ENCODE measurements at regions not wholly inside any gene's neighbourhood (a gene's known extent, or its start where the extent isn't known, plus 50 kb on each side); places are given as distances from the start of the nearest gene placed in this dataset.

- TF ChIP-seq SRF (IDR thresholded peaks at IDR 0.05; ENCODE audit: low read depth in 2 of 2, low read length in 2 of 2): no peak
- TF ChIP-seq HDGF (IDR thresholded peaks at IDR 0.05): no peak
- no peak for TF ChIP-seq POLR2AphosphoS5 (IDR thresholded peaks at IDR 0.05; ENCODE audit: low read length)
- no peak for TF ChIP-seq ZNF24 (IDR thresholded peaks at IDR 0.05)
- TF ChIP-seq RELA (IDR thresholded peaks at IDR 0.05; ENCODE audit: borderline replicate concordance, partially characterized antibody): no peak
- TF ChIP-seq RBBP5 (conservative IDR thresholded peaks at IDR 0.05): no peak
- TF ChIP-seq IRF4 (IDR thresholded peaks at IDR 0.05; ENCODE audit: low read depth, low read length): no peak
- no peak for TF ChIP-seq TBL1XR1 (IDR thresholded peaks at IDR 0.05; ENCODE audit: low read depth, low read length)
- no peak for TF ChIP-seq CTCF (IDR thresholded peaks at IDR 0.05 in 2 of 3, conservative IDR thresholded peaks at IDR 0.05 in 1 of 3; ENCODE audit: control insufficient read depth in 2 of 3, extremely low read depth in 1 of 3, insufficient read depth in 1 of 3, low read depth in 3 of 3, low read length in 3 of 3)
- TF ChIP-seq ATF3 (IDR thresholded peaks at IDR 0.05; ENCODE audit: borderline replicate concordance, extremely low read depth, low read depth, low read length): no peak
- TF ChIP-seq, protein P1, sequence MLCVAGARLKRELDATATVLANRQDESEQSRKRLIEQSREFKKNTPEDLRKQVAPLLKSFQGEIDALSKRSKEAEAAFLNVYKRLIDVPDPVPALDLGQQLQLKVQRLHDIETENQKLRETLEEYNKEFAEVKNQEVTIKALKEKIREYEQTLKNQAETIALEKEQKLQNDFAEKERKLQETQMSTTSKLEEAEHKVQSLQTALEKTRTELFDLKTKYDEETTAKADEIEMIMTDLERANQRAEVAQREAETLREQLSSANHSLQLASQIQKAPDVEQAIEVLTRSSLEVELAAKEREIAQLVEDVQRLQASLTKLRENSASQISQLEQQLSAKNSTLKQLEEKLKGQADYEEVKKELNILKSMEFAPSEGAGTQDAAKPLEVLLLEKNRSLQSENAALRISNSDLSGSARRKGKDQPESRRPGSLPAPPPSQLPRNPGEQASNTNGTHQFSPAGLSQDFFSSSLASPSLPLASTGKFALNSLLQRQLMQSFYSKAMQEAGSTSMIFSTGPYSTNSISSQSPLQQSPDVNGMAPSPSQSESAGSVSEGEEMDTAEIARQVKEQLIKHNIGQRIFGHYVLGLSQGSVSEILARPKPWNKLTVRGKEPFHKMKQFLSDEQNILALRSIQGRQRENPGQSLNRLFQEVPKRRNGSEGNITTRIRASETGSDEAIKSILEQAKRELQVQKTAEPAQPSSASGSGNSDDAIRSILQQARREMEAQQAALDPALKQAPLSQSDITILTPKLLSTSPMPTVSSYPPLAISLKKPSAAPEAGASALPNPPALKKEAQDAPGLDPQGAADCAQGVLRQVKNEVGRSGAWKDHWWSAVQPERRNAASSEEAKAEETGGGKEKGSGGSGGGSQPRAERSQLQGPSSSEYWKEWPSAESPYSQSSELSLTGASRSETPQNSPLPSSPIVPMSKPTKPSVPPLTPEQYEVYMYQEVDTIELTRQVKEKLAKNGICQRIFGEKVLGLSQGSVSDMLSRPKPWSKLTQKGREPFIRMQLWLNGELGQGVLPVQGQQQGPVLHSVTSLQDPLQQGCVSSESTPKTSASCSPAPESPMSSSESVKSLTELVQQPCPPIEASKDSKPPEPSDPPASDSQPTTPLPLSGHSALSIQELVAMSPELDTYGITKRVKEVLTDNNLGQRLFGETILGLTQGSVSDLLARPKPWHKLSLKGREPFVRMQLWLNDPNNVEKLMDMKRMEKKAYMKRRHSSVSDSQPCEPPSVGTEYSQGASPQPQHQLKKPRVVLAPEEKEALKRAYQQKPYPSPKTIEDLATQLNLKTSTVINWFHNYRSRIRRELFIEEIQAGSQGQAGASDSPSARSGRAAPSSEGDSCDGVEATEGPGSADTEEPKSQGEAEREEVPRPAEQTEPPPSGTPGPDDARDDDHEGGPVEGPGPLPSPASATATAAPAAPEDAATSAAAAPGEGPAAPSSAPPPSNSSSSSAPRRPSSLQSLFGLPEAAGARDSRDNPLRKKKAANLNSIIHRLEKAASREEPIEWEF (IDR thresholded peaks at IDR 0.05; ENCODE audit: insufficient replicate concordance, low read depth, low read length): no peak
- TF ChIP-seq, protein P2, sequence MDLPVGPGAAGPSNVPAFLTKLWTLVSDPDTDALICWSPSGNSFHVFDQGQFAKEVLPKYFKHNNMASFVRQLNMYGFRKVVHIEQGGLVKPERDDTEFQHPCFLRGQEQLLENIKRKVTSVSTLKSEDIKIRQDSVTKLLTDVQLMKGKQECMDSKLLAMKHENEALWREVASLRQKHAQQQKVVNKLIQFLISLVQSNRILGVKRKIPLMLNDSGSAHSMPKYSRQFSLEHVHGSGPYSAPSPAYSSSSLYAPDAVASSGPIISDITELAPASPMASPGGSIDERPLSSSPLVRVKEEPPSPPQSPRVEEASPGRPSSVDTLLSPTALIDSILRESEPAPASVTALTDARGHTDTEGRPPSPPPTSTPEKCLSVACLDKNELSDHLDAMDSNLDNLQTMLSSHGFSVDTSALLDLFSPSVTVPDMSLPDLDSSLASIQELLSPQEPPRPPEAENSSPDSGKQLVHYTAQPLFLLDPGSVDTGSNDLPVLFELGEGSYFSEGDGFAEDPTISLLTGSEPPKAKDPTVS (IDR thresholded peaks at IDR 0.05; ENCODE audit: low read depth, low read length): no peak
Measured at GRCh38 chr14:94938016-94938415, 168.1 kb upstream of the GSC start (continued).

Data from GM12878 (cell line).